ENCODE measurements at regions not wholly inside any gene's neighbourhood (a gene's known extent, or its start where the extent isn't known, plus 50 kb on each side); places are given as distances from the start of the nearest gene placed in this dataset.

- no peak overlapping the region for H3K4me3 ChIP-seq (ENCODE audit: low read depth, low read length)
- H3K27me3 ChIP-seq (ENCODE audit: control insufficient read depth, insufficient read depth, low read length) = no peaks in the 10 kb centered on the region
- no peak for TF ChIP-seq CTCF (IDR thresholded peaks at IDR 0.05; ENCODE audit: insufficient read depth, low read length, severe bottlenecking)
- no peak for FAIRE-seq
- no peak for DNase-seq (ENCODE audit: low read depth)
- no peaks in the 10 kb centered on the region for H3K36me3 ChIP-seq (ENCODE audit: control insufficient read depth, insufficient read depth, low read length)
These were observed 70.7 kb upstream of the FRMD4B start for GRCh38 chr3:69456631-69457030.

- DNase-seq (ENCODE audit: low read depth) = no peak
- TF ChIP-seq CTCF (IDR thresholded peaks at IDR 0.05; ENCODE audit: insufficient read depth, low read length, severe bottlenecking) = no peak
- Histone ChIP-seq H3K4me3 (ENCODE audit: low read depth, low read length) (no peak overlapping the region), H3K36me3 (ENCODE audit: control insufficient read depth, insufficient read depth, low read length) (no peaks in the 10 kb centered on the region), H3K27me3 (ENCODE audit: control insufficient read depth, insufficient read depth, low read length) (no peaks in the 10 kb centered on the region)
- FAIRE-seq = no peak
These were observed 68.4 kb upstream of the FRMD4B start for GRCh38 chr3:69454204-69454787.

- H3K27me3 ChIP-seq (ENCODE audit: control insufficient read depth, insufficient read depth, low read length) = no peaks in the 10 kb centered on the region
- DNase-seq (ENCODE audit: low read depth) (no peak), FAIRE-seq (no peak)
- no peak for TF ChIP-seq CTCF (IDR thresholded peaks at IDR 0.05; ENCODE audit: insufficient read depth, low read length, severe bottlenecking)
- no peak overlapping the region for H3K4me3 ChIP-seq (ENCODE audit: low read depth, low read length)
- no peaks in the 10 kb centered on the region for H3K36me3 ChIP-seq (ENCODE audit: control insufficient read depth, insufficient read depth, low read length)
These were observed 66.4 kb upstream of the FRMD4B start for GRCh38 chr3:69452295-69452694.

GRCh38 chr3:69451594-69451993 lies 65.7 kb upstream of the FRMD4B start:
- FAIRE-seq = no peak
- H3K36me3 ChIP-seq (ENCODE audit: control insufficient read depth, insufficient read depth, low read length) = no peaks in the 10 kb centered on the region
- no peak for TF ChIP-seq CTCF (IDR thresholded peaks at IDR 0.05; ENCODE audit: insufficient read depth, low read length, severe bottlenecking)

GRCh38 chr3:69448877-69449276 lies 63.0 kb upstream of the FRMD4B start:
- Histone ChIP-seq H3K4me3 (ENCODE audit: low read depth, low read length) (no peak overlapping the region), H3K27me3 (ENCODE audit: control insufficient read depth, insufficient read depth, low read length) (no peaks in the 10 kb centered on the region), H3K36me3 (ENCODE audit: control insufficient read depth, insufficient read depth, low read length) (no peaks in the 10 kb centered on the region)
- no peak for DNase-seq (ENCODE audit: low read depth)
- TF ChIP-seq CTCF (IDR thresholded peaks at IDR 0.05; ENCODE audit: insufficient read depth, low read length, severe bottlenecking) = no peak
- no peak for FAIRE-seq

More at GRCh38 chr3:69451594-69451993, 65.7 kb upstream of the FRMD4B start:
- H3K4me3 ChIP-seq (ENCODE audit: low read depth, low read length) = no peak overlapping the region
- DNase-seq (ENCODE audit: low read depth) = no peak
- H3K27me3 ChIP-seq (ENCODE audit: control insufficient read depth, insufficient read depth, low read length) = no peaks in the 10 kb centered on the region

- FAIRE-seq = no peak
These were observed 60.6 kb upstream of the FRMD4B start for GRCh38 chr3:69446402-69447072.

More at GRCh38 chr3:69446402-69447072, 60.6 kb upstream of the FRMD4B start:
- no peaks in the 10 kb centered on the region for H3K36me3 ChIP-seq (ENCODE audit: control insufficient read depth, insufficient read depth, low read length)
- TF ChIP-seq CTCF (IDR thresholded peaks at IDR 0.05; ENCODE audit: insufficient read depth, low read length, severe bottlenecking) = no peak
- DNase-seq (ENCODE audit: low read depth) = no peak
- no peak overlapping the region for H3K4me3 ChIP-seq (ENCODE audit: low read depth, low read length)
- no peaks in the 10 kb centered on the region for H3K27me3 ChIP-seq (ENCODE audit: control insufficient read depth, insufficient read depth, low read length)

Measured in bronchial epithelial cell (primary cell).